ENCODE measurements at regions not wholly inside any gene's neighbourhood (a gene's known extent, or its start where the extent isn't known, plus 50 kb on each side); places are given as distances from the start of the nearest gene placed in this dataset.
A peak's percentile ranks its signal among the peaks of the same experiment; 100 is the strongest.

- DNase-seq: no peak
Observed at GRCh38 chr12:27382924-27383323, 50.3 kb downstream of the BMAL2 start.

GRCh38 chr12:27383429-27384260, 51.0 kb downstream of the BMAL2 start:
- DNase-seq: peak in 19 of 56 donors; percentile 1 to 69 (median 13)

GRCh38 chr12:27384261-27384590, 51.6 kb downstream of the BMAL2 start:
- DNase-seq: no peak

GRCh38 chr12:27385766-27386564, 53.3 kb downstream of the BMAL2 start:
- peak in 1 of 56 donors; percentile 1 for DNase-seq

- no peak for DNase-seq
Observed at GRCh38 chr12:27387473-27387872, 54.8 kb downstream of the BMAL2 start.

GRCh38 chr12:27388650-27389049, 56.0 kb downstream of the BMAL2 start:
- no peak for DNase-seq

GRCh38 chr12:27394676-27395075, 51.9 kb upstream of the SMCO2 start:
- no peak for DNase-seq

- peak in 20 of 56 donors; percentile 1 to 54 (median 18) for DNase-seq
Observed at GRCh38 chr12:27396216-27396815, 50.2 kb upstream of the SMCO2 start.

All from amygdala (tissue), 56 donors.